LNCaP clone FGC (cell line): ENCODE measurements at regions not wholly inside any gene's neighbourhood (a gene's known extent, or its start where the extent isn't known, plus 50 kb on each side); places are given as distances from the start of the nearest gene placed in this dataset.

Experiments used
- DNase-seq: peaks from one replicate; pipeline ENCODE4 v3.0.0-alpha.2; 2011; ENCODE audit warnings: low read depth
- H3K4me3 ChIP-seq: 2 replicates; pipeline ENCODE4 v1.5.1; 2011; ENCODE audit warnings: mild to moderate bottlenecking, low read depth, low read length, control low read depth
- CTCF ChIP-seq: IDR thresholded peaks from 2 replicates; pipeline ENCODE4 v1.5.1; 2012; ENCODE audit warnings: mild to moderate bottlenecking; ENCODE audit not compliant: control insufficient read depth, insufficient read depth; ENCODE audit errors: extremely low read depth

- TF ChIP-seq CTCF = no peak
- H3K4me3 ChIP-seq = no peak overlapping the region
- DNase-seq = no peak
Measured at GRCh38 chr2:224308272-224308911, 93.5 kb downstream of the FAM124B start.

- no peak overlapping the region for H3K4me3 ChIP-seq
- no peak for DNase-seq
- no peak for TF ChIP-seq CTCF
Measured at GRCh38 chr2:224302952-224303351, 99.0 kb downstream of the FAM124B start.

DNA sequence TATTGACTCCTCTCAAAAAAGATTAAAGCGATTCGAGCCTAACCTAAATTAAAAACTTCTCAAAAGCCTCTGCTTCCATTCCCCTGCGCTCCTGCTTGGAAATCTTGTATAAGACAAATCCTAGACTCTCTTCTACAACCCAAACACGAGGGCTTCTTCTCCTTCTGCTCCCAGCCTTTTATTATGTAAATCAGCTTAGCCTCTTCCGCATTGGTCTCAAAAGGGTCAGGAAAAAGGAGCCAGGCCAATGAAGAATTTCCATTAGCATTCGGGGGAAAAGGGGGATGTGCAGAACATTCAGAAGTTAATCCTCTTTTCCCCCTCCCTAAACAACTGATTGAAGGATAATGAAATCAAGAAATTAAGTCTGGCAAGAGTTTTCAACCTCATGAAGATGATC lies 107.9 kb downstream of the FAM124B start:
- no peak for DNase-seq
- no peak for TF ChIP-seq CTCF

GRCh38 chr2:224287531-224287930 lies 114.4 kb downstream of the FAM124B start:
- TF ChIP-seq CTCF = no peak
- no peak overlapping the region for H3K4me3 ChIP-seq
- no peak for DNase-seq

More for the DNA sequence above, 107.9 kb downstream of the FAM124B start:
- no peak overlapping the region for H3K4me3 ChIP-seq

DNA sequence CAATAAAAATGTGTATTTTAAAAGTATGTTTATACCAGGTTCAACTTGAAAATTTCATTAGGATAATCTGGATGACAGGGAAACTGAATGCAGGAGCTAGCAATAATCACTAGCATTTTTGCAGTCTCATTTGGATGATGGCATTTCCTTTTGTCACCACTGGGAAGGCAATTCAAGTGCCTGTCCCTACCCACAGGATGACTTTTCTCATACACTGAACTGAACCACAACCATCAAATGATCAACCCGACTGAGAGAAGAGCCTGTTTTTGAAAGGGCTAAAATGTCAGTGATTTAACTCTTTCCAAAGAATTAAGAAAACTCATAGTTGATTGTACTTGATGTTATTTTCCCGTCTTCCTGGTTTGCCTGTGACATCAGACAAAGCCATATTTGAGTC lies 115.0 kb downstream of the FAM124B start:
- H3K4me3 ChIP-seq = no peak overlapping the region
- TF ChIP-seq CTCF = no peak
- DNase-seq = no peak

- H3K4me3 ChIP-seq = no peak overlapping the region
- DNase-seq = no peak
- peak; percentile 62 for TF ChIP-seq CTCF
Measured at GRCh38 chr2:224284134-224284946, 117.6 kb downstream of the FAM124B start.
